ENCODE measurements at regions not wholly inside any gene's neighbourhood (a gene's known extent, or its start where the extent isn't known, plus 50 kb on each side); places are given as distances from the start of the nearest gene placed in this dataset.
A peak's percentile ranks its signal among the peaks of the same experiment; 100 is the strongest.

DNA sequence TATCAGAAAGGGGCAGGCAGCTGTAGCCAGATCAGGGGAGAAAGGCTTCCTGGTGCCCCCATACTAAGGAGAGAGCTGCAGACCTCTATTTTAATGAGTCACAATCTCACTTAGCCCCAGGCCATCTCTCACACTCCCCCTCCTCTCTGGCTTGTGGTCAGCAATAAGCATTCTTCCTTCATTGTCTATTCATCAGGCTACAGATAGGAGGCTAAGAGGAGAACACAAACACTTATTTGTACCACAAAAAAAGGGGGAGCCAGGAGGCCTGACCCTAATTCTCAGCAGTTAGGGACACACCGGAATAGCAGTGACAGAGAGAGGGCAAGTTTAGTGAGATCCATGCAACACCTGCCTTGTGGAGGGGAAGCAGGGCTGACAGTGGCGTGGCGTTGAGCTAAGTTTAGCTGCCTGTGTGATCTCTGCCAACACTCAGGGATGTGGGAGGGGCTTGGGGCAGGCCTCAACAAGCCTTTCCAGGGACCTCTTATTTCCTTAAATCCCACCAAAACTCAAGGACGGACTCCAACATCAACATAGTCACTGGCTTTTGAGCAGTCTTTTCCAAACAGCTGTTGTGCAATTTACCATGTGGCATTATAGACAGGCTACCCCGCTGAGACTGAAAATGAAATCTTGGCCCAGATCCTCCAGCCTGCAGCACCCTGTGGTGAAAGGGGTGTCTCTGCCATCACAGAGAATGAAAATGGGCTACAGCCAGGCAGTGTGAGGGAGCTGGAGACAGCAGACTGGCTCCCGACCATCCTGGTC lies 191.9 kb upstream of the TSC22D2 start:
- no peak for TF ChIP-seq EZH2 (IDR thresholded peaks at IDR 0.05; ENCODE audit: low read length, missing control alignments)
- TF ChIP-seq, protein P1, sequence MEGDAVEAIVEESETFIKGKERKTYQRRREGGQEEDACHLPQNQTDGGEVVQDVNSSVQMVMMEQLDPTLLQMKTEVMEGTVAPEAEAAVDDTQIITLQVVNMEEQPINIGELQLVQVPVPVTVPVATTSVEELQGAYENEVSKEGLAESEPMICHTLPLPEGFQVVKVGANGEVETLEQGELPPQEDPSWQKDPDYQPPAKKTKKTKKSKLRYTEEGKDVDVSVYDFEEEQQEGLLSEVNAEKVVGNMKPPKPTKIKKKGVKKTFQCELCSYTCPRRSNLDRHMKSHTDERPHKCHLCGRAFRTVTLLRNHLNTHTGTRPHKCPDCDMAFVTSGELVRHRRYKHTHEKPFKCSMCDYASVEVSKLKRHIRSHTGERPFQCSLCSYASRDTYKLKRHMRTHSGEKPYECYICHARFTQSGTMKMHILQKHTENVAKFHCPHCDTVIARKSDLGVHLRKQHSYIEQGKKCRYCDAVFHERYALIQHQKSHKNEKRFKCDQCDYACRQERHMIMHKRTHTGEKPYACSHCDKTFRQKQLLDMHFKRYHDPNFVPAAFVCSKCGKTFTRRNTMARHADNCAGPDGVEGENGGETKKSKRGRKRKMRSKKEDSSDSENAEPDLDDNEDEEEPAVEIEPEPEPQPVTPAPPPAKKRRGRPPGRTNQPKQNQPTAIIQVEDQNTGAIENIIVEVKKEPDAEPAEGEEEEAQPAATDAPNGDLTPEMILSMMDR (conservative IDR thresholded peaks at IDR 0.05 in 1 of 2, IDR thresholded peaks at IDR 0.05 in 1 of 2; ENCODE audit: low read depth in 1 of 2, low read length in 2 of 2): peak; percentile 6 to 8

All from fibroblast of lung (primary cell).